ENCODE measurements at regions not wholly inside any gene's neighbourhood (a gene's known extent, or its start where the extent isn't known, plus 50 kb on each side); places are given as distances from the start of the nearest gene placed in this dataset.
"Not testable (repeated sequence)": the region's sequence is repeated elsewhere in the genome, so short reads cannot be mapped to it uniquely, and the experiment has no call there.

DNA sequence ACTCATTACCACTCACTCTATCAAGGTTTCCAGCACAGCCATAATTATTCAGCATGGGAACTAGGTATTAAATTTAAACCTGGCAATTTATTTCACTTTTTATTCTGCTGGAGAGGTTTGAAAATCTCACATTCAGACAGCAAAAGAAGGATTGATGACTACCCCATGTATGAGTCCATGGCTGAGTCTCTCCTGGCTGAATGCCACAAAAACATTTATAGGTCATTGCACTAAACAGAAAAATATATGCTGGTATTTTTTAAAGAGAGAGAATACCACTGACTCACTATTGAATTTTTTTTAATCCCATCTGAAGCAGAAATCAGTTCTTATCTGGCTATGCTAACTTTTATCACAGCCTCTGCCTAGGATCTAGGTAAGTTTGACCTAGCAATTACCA, 336.3 kb downstream of the PPP1R3A start:
- no peak overlapping the region for H2BK12ac ChIP-seq (ENCODE audit: low read length in 2 of 2)
- H3K4me2 ChIP-seq (ENCODE audit: low read length, poor library complexity, severe bottlenecking), result no peak overlapping the region
- no peak overlapping the region for H2BK5ac ChIP-seq (ENCODE audit: low read depth, low read length, poor library complexity, severe bottlenecking)
- H3K36me3 ChIP-seq (ENCODE audit: control insufficient read depth in 1 of 2, insufficient read depth in 2 of 2, low read depth in 1 of 2, low read length in 2 of 2), result no peaks in the 10 kb centered on the region
- no peak overlapping the region for H2AK5ac ChIP-seq (ENCODE audit: low read length, severe bottlenecking)
- no peak overlapping the region for H3K27ac ChIP-seq (ENCODE audit: low read length, poor library complexity, severe bottlenecking)
- no peak overlapping the region for H3K14ac ChIP-seq (ENCODE audit: low read length in 2 of 2)
- DNase-seq, result no peak
- no peak overlapping the region for H3K4ac ChIP-seq (ENCODE audit: low read depth in 1 of 2, low read length in 2 of 2)
- no peaks in the 10 kb centered on the region for H3K4me1 ChIP-seq (ENCODE audit: control insufficient read depth, insufficient read depth, low read depth, low read length)
- no peak overlapping the region for H3K4me3 ChIP-seq (ENCODE audit: insufficient read depth in 1 of 2, low read depth in 1 of 2, low read length in 2 of 2)
- no peak overlapping the region for H3K23ac ChIP-seq (ENCODE audit: low read length in 2 of 2)
- no peak overlapping the region for H3K18ac ChIP-seq (ENCODE audit: low read depth in 1 of 2, low read length in 2 of 2)
- no peaks in the 10 kb centered on the region for H3K27me3 ChIP-seq (ENCODE audit: control insufficient read depth in 1 of 2, insufficient read depth in 1 of 2, low read length in 2 of 2)
- no peak overlapping the region for H2AFZ ChIP-seq (ENCODE audit: low read depth, low read length)
- H2BK15ac ChIP-seq (ENCODE audit: low read depth, poor library complexity, severe bottlenecking), result no peak overlapping the region
- no peak overlapping the region for H3K9ac ChIP-seq (ENCODE audit: low read length)
- H3K79me1 ChIP-seq (replicated peaks; ENCODE audit: low read length, poor library complexity, severe bottlenecking), result no peaks in the 10 kb centered on the region
- H2BK120ac ChIP-seq (ENCODE audit: low read depth, low read length), result no peak overlapping the region
- no peak overlapping the region for H4K8ac ChIP-seq (ENCODE audit: low read length)
- H4K91ac ChIP-seq (ENCODE audit: low read length), result no peak overlapping the region
- H3K9me3 ChIP-seq (ENCODE audit: control insufficient read depth, low read length), result no peaks in the 10 kb centered on the region

DNA sequence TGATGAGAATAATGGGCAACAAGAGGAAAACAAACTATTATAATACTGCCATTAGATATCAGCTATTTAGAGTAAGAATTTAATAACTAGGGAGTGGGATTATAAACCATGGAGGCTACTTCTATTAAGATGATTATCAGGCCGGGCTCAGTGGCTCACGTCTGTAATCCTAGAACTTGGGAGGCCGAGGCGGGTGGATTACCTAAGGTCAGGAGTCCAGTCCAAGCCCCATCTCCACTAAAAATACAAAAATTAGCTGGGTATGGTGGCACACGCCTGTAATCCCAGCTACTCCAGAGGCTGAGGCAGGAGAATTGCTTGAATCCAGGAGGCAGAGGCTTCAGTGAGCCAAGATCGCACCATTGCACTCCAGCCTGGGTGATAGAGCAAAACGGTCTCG, 355.6 kb downstream of the PPP1R3A start:
- not testable (repeated sequence) for DNase-seq; H3K27ac ChIP-seq (ENCODE audit: low read length, poor library complexity, severe bottlenecking); H2AFZ ChIP-seq (ENCODE audit: low read depth, low read length); H3K79me1 ChIP-seq (replicated peaks; ENCODE audit: low read length, poor library complexity, severe bottlenecking); H3K4me2 ChIP-seq (ENCODE audit: low read length, poor library complexity, severe bottlenecking); H2BK12ac ChIP-seq (ENCODE audit: low read length in 2 of 2); H2AK5ac ChIP-seq (ENCODE audit: low read length, severe bottlenecking); H2BK120ac ChIP-seq (ENCODE audit: low read depth, low read length); H3K9ac ChIP-seq (ENCODE audit: low read length); H3K14ac ChIP-seq (ENCODE audit: low read length in 2 of 2); H3K4ac ChIP-seq (ENCODE audit: low read depth in 1 of 2, low read length in 2 of 2); H3K27me3 ChIP-seq (ENCODE audit: control insufficient read depth in 1 of 2, insufficient read depth in 1 of 2, low read length in 2 of 2); H3K4me3 ChIP-seq (ENCODE audit: insufficient read depth in 1 of 2, low read depth in 1 of 2, low read length in 2 of 2); H3K18ac ChIP-seq (ENCODE audit: low read depth in 1 of 2, low read length in 2 of 2); H2BK5ac ChIP-seq (ENCODE audit: low read depth, low read length, poor library complexity, severe bottlenecking); H3K23ac ChIP-seq (ENCODE audit: low read length in 2 of 2); H2BK15ac ChIP-seq (ENCODE audit: low read depth, poor library complexity, severe bottlenecking); H3K9me3 ChIP-seq (ENCODE audit: control insufficient read depth, low read length); H4K91ac ChIP-seq (ENCODE audit: low read length); H4K8ac ChIP-seq (ENCODE audit: low read length); H3K4me1 ChIP-seq (ENCODE audit: control insufficient read depth, insufficient read depth, low read depth, low read length); H3K36me3 ChIP-seq (ENCODE audit: control insufficient read depth in 1 of 2, insufficient read depth in 2 of 2, low read depth in 1 of 2, low read length in 2 of 2)
- WGBS, result 78% methylated on average over 8 of the region's 8 CpGs

DNA sequence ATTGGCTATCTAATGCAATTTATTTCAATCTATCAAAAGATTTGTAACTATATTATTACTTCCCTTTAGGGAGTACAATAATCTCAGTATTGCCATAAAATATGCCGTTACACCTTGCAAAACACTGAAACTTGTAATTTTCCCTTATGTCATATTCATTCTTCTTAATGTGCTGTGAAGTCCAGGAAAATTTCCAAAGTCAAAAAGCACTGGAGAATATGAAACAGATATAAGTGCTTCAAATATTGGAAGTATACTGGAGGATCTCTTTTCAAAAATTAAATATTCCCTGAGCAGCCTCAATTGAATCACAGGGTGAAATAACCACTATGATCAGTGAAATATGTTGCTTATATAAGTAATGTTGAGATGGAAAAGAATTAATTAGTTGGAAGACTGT, 356.0 kb downstream of the PPP1R3A start:
- DNase-seq, result no peak
- Histone ChIP-seq H4K91ac (ENCODE audit: low read length) (no peak overlapping the region), H2BK12ac (ENCODE audit: low read length in 2 of 2) (no peak overlapping the region), H3K79me1 (replicated peaks; ENCODE audit: low read length, poor library complexity, severe bottlenecking) (no peaks in the 10 kb centered on the region), H3K36me3 (ENCODE audit: control insufficient read depth in 1 of 2, insufficient read depth in 2 of 2, low read depth in 1 of 2, low read length in 2 of 2) (no peaks in the 10 kb centered on the region), H2BK5ac (ENCODE audit: low read depth, low read length, poor library complexity, severe bottlenecking) (no peak overlapping the region), H3K18ac (ENCODE audit: low read depth in 1 of 2, low read length in 2 of 2) (no peak overlapping the region), H2BK120ac (ENCODE audit: low read depth, low read length) (no peak overlapping the region), H3K23ac (ENCODE audit: low read length in 2 of 2) (no peak overlapping the region), H3K14ac (ENCODE audit: low read length in 2 of 2) (no peak overlapping the region), H2AFZ (ENCODE audit: low read depth, low read length) (no peak overlapping the region), H3K9ac (ENCODE audit: low read length) (no peak overlapping the region), H3K4me1 (ENCODE audit: control insufficient read depth, insufficient read depth, low read depth, low read length) (no peaks in the 10 kb centered on the region), H3K4ac (ENCODE audit: low read depth in 1 of 2, low read length in 2 of 2) (no peak overlapping the region), H2BK15ac (ENCODE audit: low read depth, poor library complexity, severe bottlenecking) (no peak overlapping the region), H2AK5ac (ENCODE audit: low read length, severe bottlenecking) (no peak overlapping the region), H3K4me3 (ENCODE audit: insufficient read depth in 1 of 2, low read depth in 1 of 2, low read length in 2 of 2) (no peak overlapping the region), H3K4me2 (ENCODE audit: low read length, poor library complexity, severe bottlenecking) (no peak overlapping the region), H3K9me3 (ENCODE audit: control insufficient read depth, low read length) (no peaks in the 10 kb centered on the region), H3K27me3 (ENCODE audit: control insufficient read depth in 1 of 2, insufficient read depth in 1 of 2, low read length in 2 of 2) (no peaks in the 10 kb centered on the region), H3K27ac (ENCODE audit: low read length, poor library complexity, severe bottlenecking) (no peak overlapping the region), H4K8ac (ENCODE audit: low read length) (no peak overlapping the region)
- no CpG with 5 or more reads among the region's 1 CpG for WGBS

DNA sequence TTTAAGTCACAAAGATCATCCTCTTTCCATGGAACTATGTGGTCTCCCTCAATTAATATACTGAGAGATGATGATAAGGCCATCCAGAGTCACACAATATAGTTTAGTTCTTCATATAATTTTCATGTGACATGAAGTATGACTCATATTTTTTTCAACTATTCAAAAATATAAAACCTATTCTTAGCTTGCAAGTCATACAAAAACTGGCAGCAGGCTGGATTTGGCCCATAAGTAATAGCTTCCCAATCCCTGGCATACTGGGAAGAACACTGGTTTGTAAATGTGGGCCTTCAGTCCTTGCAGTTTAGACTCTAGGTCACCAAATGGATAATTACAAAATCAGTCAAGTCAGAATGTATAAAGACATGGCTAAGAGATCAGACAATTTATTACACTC, 356.6 kb downstream of the PPP1R3A start:
- Histone ChIP-seq H3K36me3 (ENCODE audit: control insufficient read depth in 1 of 2, insufficient read depth in 2 of 2, low read depth in 1 of 2, low read length in 2 of 2) (no peaks in the 10 kb centered on the region), H2BK15ac (ENCODE audit: low read depth, poor library complexity, severe bottlenecking) (no peak overlapping the region), H2BK12ac (ENCODE audit: low read length in 2 of 2) (no peak overlapping the region), H2BK120ac (ENCODE audit: low read depth, low read length) (no peak overlapping the region), H3K4me2 (ENCODE audit: low read length, poor library complexity, severe bottlenecking) (no peak overlapping the region), H3K14ac (ENCODE audit: low read length in 2 of 2) (no peak overlapping the region), H3K4me3 (ENCODE audit: insufficient read depth in 1 of 2, low read depth in 1 of 2, low read length in 2 of 2) (no peak overlapping the region), H3K18ac (ENCODE audit: low read depth in 1 of 2, low read length in 2 of 2) (no peak overlapping the region), H2AK5ac (ENCODE audit: low read length, severe bottlenecking) (no peak overlapping the region), H3K9me3 (ENCODE audit: control insufficient read depth, low read length) (no peaks in the 10 kb centered on the region), H2AFZ (ENCODE audit: low read depth, low read length) (no peak overlapping the region), H3K27me3 (ENCODE audit: control insufficient read depth in 1 of 2, insufficient read depth in 1 of 2, low read length in 2 of 2) (no peaks in the 10 kb centered on the region), H3K79me1 (replicated peaks; ENCODE audit: low read length, poor library complexity, severe bottlenecking) (no peaks in the 10 kb centered on the region), H3K9ac (ENCODE audit: low read length) (no peak overlapping the region), H3K27ac (ENCODE audit: low read length, poor library complexity, severe bottlenecking) (no peak overlapping the region), H3K4me1 (ENCODE audit: control insufficient read depth, insufficient read depth, low read depth, low read length) (no peaks in the 10 kb centered on the region), H2BK5ac (ENCODE audit: low read depth, low read length, poor library complexity, severe bottlenecking) (no peak overlapping the region), H4K91ac (ENCODE audit: low read length) (no peak overlapping the region), H3K23ac (ENCODE audit: low read length in 2 of 2) (no peak overlapping the region), H3K4ac (ENCODE audit: low read depth in 1 of 2, low read length in 2 of 2) (no peak overlapping the region), H4K8ac (ENCODE audit: low read length) (no peak overlapping the region)
- DNase-seq, result no peak
